ENCODE measurements at regions not wholly inside any gene's neighbourhood (a gene's known extent, or its start where the extent isn't known, plus 50 kb on each side); places are given as distances from the start of the nearest gene placed in this dataset.

DNA sequence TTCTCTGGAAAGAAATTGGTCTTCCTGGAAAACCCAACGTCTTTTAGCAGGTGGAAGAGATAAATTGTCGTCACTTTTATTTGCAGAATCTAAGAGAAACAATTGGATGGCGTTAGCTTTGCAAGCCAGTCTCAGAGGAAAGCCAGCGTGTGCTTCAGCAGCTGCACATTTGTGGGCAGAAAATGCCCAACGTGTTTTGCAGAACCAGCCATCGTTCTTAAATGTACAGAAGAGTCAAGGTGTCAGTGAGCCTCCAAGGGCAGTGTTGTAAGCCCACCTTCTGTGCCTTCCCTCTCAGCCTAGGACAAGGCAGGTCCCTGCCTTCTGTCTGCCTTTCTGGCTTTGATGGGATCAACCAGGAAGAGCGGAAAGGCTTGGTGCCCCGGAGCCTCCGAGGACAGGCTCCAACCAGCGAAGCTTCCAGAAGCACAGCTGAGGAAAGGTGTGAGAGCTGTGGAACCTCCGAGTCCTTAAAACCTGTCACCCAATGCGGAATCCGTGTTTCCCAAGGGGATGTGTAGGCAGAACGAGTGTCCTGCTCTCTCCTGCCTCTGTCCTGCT, 116.0 kb upstream of the IRX2 start (continued):
- TF ChIP-seq KDM1A (IDR thresholded peaks at IDR 0.05; ENCODE audit: borderline replicate concordance), result no peak
- no peak for TF ChIP-seq FOXM1 (IDR thresholded peaks at IDR 0.05; ENCODE audit: low read depth, low read length)

DNA sequence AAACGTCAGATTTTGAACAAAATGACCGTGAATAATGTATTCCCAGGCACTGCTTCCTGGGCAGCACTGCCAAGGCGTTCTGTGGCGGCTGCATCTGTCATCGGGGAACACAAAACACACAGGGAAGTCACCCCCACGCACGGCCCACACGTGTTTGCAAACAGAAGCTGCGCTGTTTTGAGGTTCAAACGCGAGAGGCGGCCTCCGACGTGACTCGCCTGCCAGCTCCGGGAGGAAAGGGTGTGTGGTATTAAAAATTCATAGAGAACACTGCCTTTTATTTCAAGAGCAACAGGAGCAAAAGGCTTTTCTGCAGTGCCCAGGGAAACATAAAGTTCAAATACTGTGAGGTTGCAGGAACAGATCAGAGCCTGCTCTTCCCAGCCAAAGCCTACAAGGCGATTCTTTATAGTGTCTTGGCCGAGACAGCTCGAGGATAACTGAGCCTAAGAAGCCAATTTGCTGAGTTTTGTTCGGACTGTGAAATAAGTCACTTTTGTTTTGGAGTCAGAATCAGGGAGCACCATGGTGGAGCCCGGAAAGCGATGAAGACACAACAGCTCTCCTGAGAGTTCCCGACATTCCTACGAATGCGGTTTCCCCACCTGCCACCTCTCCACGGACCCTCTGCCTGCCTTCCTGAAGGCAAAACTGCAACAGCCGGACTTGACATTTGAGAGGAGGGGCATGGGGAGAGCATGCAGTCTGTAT, 115.3 kb upstream of the IRX2 start:
- FAIRE-seq (no peak), DNase-seq (ENCODE audit: low read depth, low spot score) (no peak), ATAC-seq (no peak)
- Histone ChIP-seq H3K27me3 (replicated peaks in 1 of 2; ENCODE audit: control insufficient read depth in 2 of 2, insufficient read depth in 2 of 2, low read length in 1 of 2) (no peaks in the 10 kb centered on the region), H4K20me1 (ENCODE audit: control insufficient read depth, insufficient read depth) (no peaks in the 10 kb centered on the region), H3K36me3 (ENCODE audit: control insufficient read depth in 2 of 2, insufficient read depth in 2 of 2, low read length in 1 of 2) (no peaks in the 10 kb centered on the region), H3K4me2 (ENCODE audit: control insufficient read depth, insufficient read depth) (no peak overlapping the region), H3K79me2 (ENCODE audit: control insufficient read depth, insufficient read depth, low read length) (no peaks in the 10 kb centered on the region), H3K9me3 (replicated peaks; ENCODE audit: control insufficient read depth, insufficient read depth, low read length) (no peaks in the 10 kb centered on the region; the same call in 2 of the 3 replicates), H3K9ac (ENCODE audit: control insufficient read depth, insufficient read depth, low read length) (no peak overlapping the region), H3K4me3 (no peak overlapping the region), H3K4me1 (ENCODE audit: control insufficient read depth, insufficient read depth, low read length) (no peaks in the 10 kb centered on the region), H2AFZ (ENCODE audit: control insufficient read depth, low read depth, low read length) (no peak overlapping the region), H3K27ac (ENCODE audit: control insufficient read depth, insufficient read depth) (no peak overlapping the region)
- ChIA-PET SMC1A (ENCODE audit: uncharacterized antibody, unreplicated experiment) (no interaction called here), CTCF (no interaction called here), RAD21 (ENCODE audit: unreplicated experiment) (no interaction called here), POLR2A (no interaction called here)
- intact Hi-C loops (cut with micrococcal nuclease; ENCODE audit: unreplicated experiment) (no loop called here), in situ Hi-C loops (cut with MboI) (no loop called here)
- TF ChIP-seq, protein P1, sequence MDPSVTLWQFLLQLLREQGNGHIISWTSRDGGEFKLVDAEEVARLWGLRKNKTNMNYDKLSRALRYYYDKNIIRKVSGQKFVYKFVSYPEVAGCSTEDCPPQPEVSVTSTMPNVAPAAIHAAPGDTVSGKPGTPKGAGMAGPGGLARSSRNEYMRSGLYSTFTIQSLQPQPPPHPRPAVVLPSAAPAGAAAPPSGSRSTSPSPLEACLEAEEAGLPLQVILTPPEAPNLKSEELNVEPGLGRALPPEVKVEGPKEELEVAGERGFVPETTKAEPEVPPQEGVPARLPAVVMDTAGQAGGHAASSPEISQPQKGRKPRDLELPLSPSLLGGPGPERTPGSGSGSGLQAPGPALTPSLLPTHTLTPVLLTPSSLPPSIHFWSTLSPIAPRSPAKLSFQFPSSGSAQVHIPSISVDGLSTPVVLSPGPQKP (IDR thresholded peaks at IDR 0.05; ENCODE audit: low read depth, low read length), result no peak
- no peak for TF ChIP-seq ZNF622 (IDR thresholded peaks at IDR 0.05)
- no peak for TF ChIP-seq POLR2AphosphoS2 (IDR thresholded peaks at IDR 0.05; ENCODE audit: low read depth, low read length)
- 51% methylated on average over 27 of the region's 27 CpGs for WGBS (ENCODE audit: insufficient coverage, insufficient replicate concordance, low lambda C conversion rate, missing lambda C conversion rate)
- no TSS peak for BruUV-seq (replicated peaks)
